Fibroblast of mammary gland (primary cell): ENCODE measurements at regions not wholly inside any gene's neighbourhood (a gene's known extent, or its start where the extent isn't known, plus 50 kb on each side); places are given as distances from the start of the nearest gene placed in this dataset.

Experiments
- DNase-seq: peaks from one replicate; pipeline ENCODE4 v3.0.0-alpha.2; 2010; ENCODE audit warnings: low read depth
- H3K4me3 ChIP-seq: 2 replicates; pipeline ENCODE4 v1.5.1; 2011; ENCODE audit warnings: low read depth, mild to moderate bottlenecking, low read length, moderate library complexity; ENCODE audit not compliant: control insufficient read depth
- CTCF ChIP-seq: conservative IDR thresholded peaks from 2 replicates; pipeline ENCODE4 v1.5.1; 2011; ENCODE audit warnings: low read depth, low read length, inconsistent platforms; ENCODE audit not compliant: control insufficient read depth, insufficient read depth

GRCh38 chr17:34527908-34528470 lies 51.4 kb upstream of the TMEM132E start:
- TF ChIP-seq CTCF = no peak
- no peak for DNase-seq
- no peak overlapping the region for H3K4me3 ChIP-seq

GRCh38 chr17:34527136-34527907 lies 52.1 kb upstream of the TMEM132E start:
- no peak for TF ChIP-seq CTCF
- no peak for DNase-seq
- no peak overlapping the region for H3K4me3 ChIP-seq

- TF ChIP-seq CTCF = no peak
- no peak overlapping the region for H3K4me3 ChIP-seq
- no peak for DNase-seq
Observed at GRCh38 chr17:34525651-34526050, 53.7 kb upstream of the TMEM132E start.

GRCh38 chr17:34521955-34522354 lies 57.4 kb upstream of the TMEM132E start:
- no peak for DNase-seq
- TF ChIP-seq CTCF = no peak
- no peak overlapping the region for H3K4me3 ChIP-seq

- H3K4me3 ChIP-seq = no peak overlapping the region
- peak; percentile 43 for TF ChIP-seq CTCF
- peak; percentile 9 for DNase-seq
Observed at GRCh38 chr17:34519282-34519681, 60.1 kb upstream of the TMEM132E start.

GRCh38 chr17:34517406-34517805 lies 62.0 kb upstream of the TMEM132E start:
- TF ChIP-seq CTCF = no peak
- H3K4me3 ChIP-seq = no peak overlapping the region
- no peak for DNase-seq

- TF ChIP-seq CTCF = no peak
- H3K4me3 ChIP-seq = no peak overlapping the region
- DNase-seq = no peak
Observed at GRCh38 chr17:34511931-34512330, 67.5 kb upstream of the TMEM132E start.
